Esophagus muscularis mucosa (tissue), 4 donors: ENCODE measurements at regions not wholly inside any gene's neighbourhood (a gene's known extent, or its start where the extent isn't known, plus 50 kb on each side); places are given as distances from the start of the nearest gene placed in this dataset.

Source experiments
- DNase-seq: peaks from one replicate; pipeline ENCODE4 v3.0.0-alpha.2; 2017; ENCODE audit errors: extremely low spot score
- H3K27ac ChIP-seq, 4 donors: fragments of 200-600 bp; sonication (generic); replicated peaks in 1 of 4; 1 replicate in 3 of 4; 2 replicates in 1 of 4; pipeline ENCODE4 v1.5.1; 2016 to 2019; ENCODE audit warnings: mild to moderate bottlenecking in 1 of 4
- H3K27me3 ChIP-seq, 4 donors: fragments of 200-600 bp; sonication (generic); one replicate each; pipeline versions ENCODE4 v1.5.1 to v1.6.0; 2016 to 2019
- H3K36me3 ChIP-seq, 4 donors: fragments of 200-600 bp; sonication (generic); one replicate each; pipeline ENCODE4 v1.5.1; 2016 to 2019
- H3K4me1 ChIP-seq, 4 donors: fragments of 200-600 bp; sonication (generic); one replicate each; pipeline ENCODE4 v1.5.1; 2016 to 2019
- H3K4me3 ChIP-seq, 4 donors: fragments of 200-600 bp; sonication (generic); 1 replicate in 2 of 4; 2 replicates in 2 of 4; pipeline ENCODE4 v1.5.1; 2016 to 2019; ENCODE audit warnings: mild to moderate bottlenecking in 4 of 4, moderate library complexity in 1 of 4
- H3K9me3 ChIP-seq, 4 donors: fragments of 200-600 bp; sonication (generic); 1 replicate in 3 of 4; 2 replicates in 1 of 4; pipeline ENCODE4 v1.5.1; 2016 to 2019
- CTCF ChIP-seq, 3 experiments: fragments of 200-600 bp in 2 of 3; fragments of 450-650 bp in 1 of 3; sonication (generic) in 2 of 3; IDR thresholded peaks; one replicate each; pipeline ENCODE4 v1.5.1; 2017 to 2019; ENCODE audit warnings: antibody characterized with exemption in 3 of 3, mild to moderate bottlenecking in 2 of 3, moderate library complexity in 1 of 3
- EP300 ChIP-seq: sonication (generic); formaldehyde crosslinking; IDR thresholded peaks from one replicate; pipeline ENCODE4 v1.6.1; 2017; ENCODE audit warnings: antibody characterized with exemption
- POLR2A ChIP-seq: fragments of 450-650 bp; IDR thresholded peaks from one replicate; pipeline ENCODE4 v1.6.1; 2017; ENCODE audit warnings: antibody characterized with exemption, moderate library complexity, mild to moderate bottlenecking, low read depth
- POLR2AphosphoS5 ChIP-seq, 2 donors: sonication (generic); formaldehyde crosslinking; IDR thresholded peaks; one replicate each; pipeline ENCODE4 v1.6.1; 2017; ENCODE audit warnings: antibody characterized with exemption in 2 of 2
- WGBS: methylation state at CpG from one replicate; pipeline ENCODE4 v1.1.5; 2018; 5-methylcytosine and 5-hydroxymethylcytosine counted together
- intact Hi-C: fragments of 100-400 bp; cut with DNase I; formaldehyde crosslinking; loops from one replicate; pipeline ENCODE4 v1.15.1; 2023

- no peak for TF ChIP-seq POLR2AphosphoS5 (IDR thresholded peaks at IDR 0.05)
- TF ChIP-seq EP300, result no peak
- no peak for TF ChIP-seq POLR2A
- no peak for TF ChIP-seq CTCF (IDR thresholded peaks at IDR 0.05)
- 87% methylated on average over 4 of the region's 5 CpGs for WGBS
- no peaks in the 10 kb centered on the region for H3K36me3 ChIP-seq
- no peak overlapping the region for H3K4me3 ChIP-seq
- no peaks in the 10 kb centered on the region for H3K4me1 ChIP-seq
- no peak overlapping the region for H3K27ac ChIP-seq
- no peaks in the 10 kb centered on the region for H3K9me3 ChIP-seq
- intact Hi-C loops, result no loop called here
- H3K27me3 ChIP-seq, result peaks cover 0 to 8% (median 0%) of the 10 kb centered on the region in 4 donors
- DNase-seq, result no peak
Observed at GRCh38 chr2:70388813-70389212, 86.9 kb upstream of the FAM136A start.

GRCh38 chr2:70388128-70388527, 86.3 kb upstream of the FAM136A start:
- WGBS, result 100% methylated on average over 1 of the region's 1 CpG
- Histone ChIP-seq H3K27me3 (peaks cover 0 to 11% (median 0%) of the 10 kb centered on the region in 4 donors), H3K36me3 (no peaks in the 10 kb centered on the region), H3K9me3 (no peaks in the 10 kb centered on the region), H3K27ac (no peak overlapping the region), H3K4me1 (no peaks in the 10 kb centered on the region), H3K4me3 (no peak overlapping the region)
- intact Hi-C loops, result no loop called here
- TF ChIP-seq CTCF (IDR thresholded peaks at IDR 0.05), result no peak
- DNase-seq, result no peak

GRCh38 chr2:70385966-70386595, 84.2 kb upstream of the FAM136A start:
- WGBS, result 56% methylated on average over 11 of the region's 11 CpGs
- H3K9me3 ChIP-seq, result no peaks in the 10 kb centered on the region
- H3K27ac ChIP-seq, result no peak overlapping the region
- intact Hi-C loops, result no loop called here
- H3K4me1 ChIP-seq, result no peaks in the 10 kb centered on the region
- H3K4me3 ChIP-seq, result no peak overlapping the region
- DNase-seq, result no peak
- TF ChIP-seq CTCF (IDR thresholded peaks at IDR 0.05), result no peak
- TF ChIP-seq POLR2AphosphoS5 (IDR thresholded peaks at IDR 0.05), result no peak
- no peak for TF ChIP-seq POLR2A
- TF ChIP-seq EP300, result no peak
- H3K27me3 ChIP-seq, result peaks cover 0 to 11% (median 0%) of the 10 kb centered on the region in 4 donors
- H3K36me3 ChIP-seq, result no peaks in the 10 kb centered on the region

GRCh38 chr2:70385204-70385603, 83.3 kb upstream of the FAM136A start:
- intact Hi-C loops, result no loop called here
- H3K4me1 ChIP-seq, result no peaks in the 10 kb centered on the region
- TF ChIP-seq POLR2A, result no peak
- no peak for TF ChIP-seq CTCF (IDR thresholded peaks at IDR 0.05)
- no peak for TF ChIP-seq POLR2AphosphoS5 (IDR thresholded peaks at IDR 0.05)
- TF ChIP-seq EP300, result no peak
- WGBS, result 66% methylated on average over 2 of the region's 2 CpGs
- peaks cover 0 to 11% (median 0%) of the 10 kb centered on the region in 4 donors for H3K27me3 ChIP-seq
- DNase-seq, result no peak
- H3K4me3 ChIP-seq, result no peak overlapping the region
- no peak overlapping the region for H3K27ac ChIP-seq
- no peaks in the 10 kb centered on the region for H3K9me3 ChIP-seq
- no peaks in the 10 kb centered on the region for H3K36me3 ChIP-seq

- no peak overlapping the region for H3K4me3 ChIP-seq
- no peaks in the 10 kb centered on the region for H3K4me1 ChIP-seq
- peaks cover 0 to 11% (median 0%) of the 10 kb centered on the region in 4 donors for H3K27me3 ChIP-seq
- H3K9me3 ChIP-seq, result no peaks in the 10 kb centered on the region
- DNase-seq, result no peak
- intact Hi-C loops, result no loop called here
- no peak overlapping the region for H3K27ac ChIP-seq
- H3K36me3 ChIP-seq, result no peaks in the 10 kb centered on the region
- 72% methylated on average over 4 of the region's 6 CpGs for WGBS
- no peak for TF ChIP-seq POLR2AphosphoS5 (IDR thresholded peaks at IDR 0.05)
- no peak for TF ChIP-seq EP300
- TF ChIP-seq POLR2A, result no peak
- TF ChIP-seq CTCF (IDR thresholded peaks at IDR 0.05), result no peak
Observed at GRCh38 chr2:70381821-70382220, 80.0 kb upstream of the FAM136A start.
